GM12875 (cell line): ENCODE measurements at regions not wholly inside any gene's neighbourhood (a gene's known extent, or its start where the extent isn't known, plus 50 kb on each side); places are given as distances from the start of the nearest gene placed in this dataset.

Experiments used
- H3K4me3 ChIP-seq: one replicate; pipeline ENCODE4 v1.5.1; 2011; ENCODE audit warnings: low read depth, low read length, control low read depth
- TF ChIP-seq, protein P1 (sequence below): IDR thresholded peaks from 2 replicates; pipeline ENCODE4 v1.5.1; 2011; ENCODE audit warnings: low read depth, mild to moderate bottlenecking, control low read depth, inconsistent platforms, low read length, moderate library complexity, borderline replicate concordance; ENCODE audit not compliant: insufficient read depth

DNA sequence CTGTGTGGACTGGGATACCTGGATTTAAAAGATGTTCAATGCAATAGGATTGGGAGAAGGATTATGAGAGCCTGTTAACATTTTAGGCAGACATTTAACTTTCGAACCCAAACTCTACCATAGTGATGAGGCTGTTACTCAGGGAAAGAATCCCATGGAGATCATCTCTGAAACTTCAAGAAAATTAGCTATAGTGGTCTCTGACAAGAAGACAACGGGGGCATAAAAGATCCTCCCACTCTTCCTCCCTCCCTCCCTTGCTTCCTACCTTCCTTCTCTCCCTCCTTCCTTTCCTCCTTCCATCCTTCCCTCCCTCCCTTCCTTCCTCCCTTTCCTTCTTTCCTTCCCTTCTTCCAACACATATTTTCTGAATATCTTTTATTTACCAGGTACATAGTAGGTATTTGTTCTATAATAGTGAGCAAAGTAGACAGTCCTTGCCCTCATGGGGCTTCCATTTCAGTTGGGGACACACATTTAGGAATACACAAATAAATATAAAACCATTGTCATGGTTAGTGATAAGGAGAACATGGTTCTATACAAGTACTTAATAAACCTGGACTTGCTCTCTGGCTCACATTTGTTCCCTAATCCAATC lies 143.2 kb downstream of the ATP6V1G3 start:
- no peak overlapping the region for H3K4me3 ChIP-seq
- TF ChIP-seq, protein P1, sequence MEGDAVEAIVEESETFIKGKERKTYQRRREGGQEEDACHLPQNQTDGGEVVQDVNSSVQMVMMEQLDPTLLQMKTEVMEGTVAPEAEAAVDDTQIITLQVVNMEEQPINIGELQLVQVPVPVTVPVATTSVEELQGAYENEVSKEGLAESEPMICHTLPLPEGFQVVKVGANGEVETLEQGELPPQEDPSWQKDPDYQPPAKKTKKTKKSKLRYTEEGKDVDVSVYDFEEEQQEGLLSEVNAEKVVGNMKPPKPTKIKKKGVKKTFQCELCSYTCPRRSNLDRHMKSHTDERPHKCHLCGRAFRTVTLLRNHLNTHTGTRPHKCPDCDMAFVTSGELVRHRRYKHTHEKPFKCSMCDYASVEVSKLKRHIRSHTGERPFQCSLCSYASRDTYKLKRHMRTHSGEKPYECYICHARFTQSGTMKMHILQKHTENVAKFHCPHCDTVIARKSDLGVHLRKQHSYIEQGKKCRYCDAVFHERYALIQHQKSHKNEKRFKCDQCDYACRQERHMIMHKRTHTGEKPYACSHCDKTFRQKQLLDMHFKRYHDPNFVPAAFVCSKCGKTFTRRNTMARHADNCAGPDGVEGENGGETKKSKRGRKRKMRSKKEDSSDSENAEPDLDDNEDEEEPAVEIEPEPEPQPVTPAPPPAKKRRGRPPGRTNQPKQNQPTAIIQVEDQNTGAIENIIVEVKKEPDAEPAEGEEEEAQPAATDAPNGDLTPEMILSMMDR: no peak

DNA sequence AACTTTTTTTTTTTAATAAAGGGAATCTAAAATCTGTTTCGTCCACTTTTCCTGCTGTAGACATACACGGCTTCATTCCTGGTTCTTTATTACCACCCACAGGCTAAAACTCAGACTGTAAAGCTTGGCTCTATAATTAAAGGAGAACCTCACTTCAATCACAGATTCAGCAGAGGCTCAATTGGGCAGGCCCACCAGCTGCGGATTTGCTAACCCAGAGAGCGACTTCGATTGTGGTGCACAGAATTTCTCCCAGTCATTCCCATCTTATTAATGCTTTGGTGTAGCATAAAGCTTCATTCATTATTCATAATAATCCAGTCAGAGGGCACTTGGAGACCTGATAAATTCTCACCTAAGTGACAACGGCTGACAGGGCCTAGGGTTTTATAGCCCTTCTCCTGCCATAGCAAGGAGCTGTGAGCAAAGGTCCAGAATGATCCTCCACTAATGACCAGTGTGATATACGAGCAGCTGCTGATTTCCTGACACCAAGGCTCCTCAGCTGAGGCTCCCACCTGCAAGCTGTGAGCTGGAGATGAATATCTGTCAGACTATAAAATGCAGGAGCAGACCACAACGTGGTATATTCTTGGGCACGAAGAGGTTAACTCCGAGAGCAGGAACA lies 149.0 kb downstream of the ATP6V1G3 start:
- TF ChIP-seq, protein P1: no peak
- H3K4me3 ChIP-seq: no peak overlapping the region

DNA sequence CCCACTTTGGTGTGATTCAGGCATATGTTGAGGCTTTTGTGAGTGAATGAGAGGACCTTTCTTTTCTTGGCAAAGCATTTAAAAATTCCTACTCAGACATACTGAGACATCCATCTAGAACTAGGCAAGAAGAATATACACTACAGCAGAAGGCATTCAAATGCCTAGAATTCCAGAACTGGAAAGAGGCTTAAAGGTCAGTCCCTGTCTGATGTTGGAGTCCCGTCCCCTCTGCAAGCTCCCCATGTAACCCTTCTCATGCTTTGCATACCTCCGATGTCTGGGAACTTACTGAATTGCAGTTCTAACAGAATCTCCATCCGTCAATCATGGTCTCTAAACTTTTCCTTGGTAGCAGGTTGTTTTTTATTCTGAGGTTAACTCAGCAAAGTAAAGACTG lies 152.9 kb downstream of the ATP6V1G3 start:
- TF ChIP-seq, protein P1: no peak
- H3K4me3 ChIP-seq: no peak overlapping the region

DNA sequence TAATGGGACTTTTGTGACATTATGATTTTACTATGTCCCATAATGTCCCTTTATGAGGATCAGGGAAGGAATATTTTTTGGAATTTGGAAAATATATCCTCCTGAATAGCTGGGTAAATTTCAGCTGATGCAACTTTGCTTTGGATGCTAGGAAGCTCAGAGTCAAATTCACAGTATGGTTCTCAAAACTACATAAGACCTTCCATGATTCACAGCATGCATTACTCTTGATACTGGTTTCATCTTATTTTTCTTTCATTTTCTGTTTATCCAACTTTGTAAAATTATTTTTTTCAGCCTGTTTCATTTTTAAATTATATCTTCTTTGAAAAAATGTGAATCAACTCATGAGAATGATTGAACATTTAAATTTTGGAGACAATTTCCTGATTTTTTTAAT lies 160.2 kb downstream of the ATP6V1G3 start:
- TF ChIP-seq, protein P1: no peak
- no peak overlapping the region for H3K4me3 ChIP-seq

DNA sequence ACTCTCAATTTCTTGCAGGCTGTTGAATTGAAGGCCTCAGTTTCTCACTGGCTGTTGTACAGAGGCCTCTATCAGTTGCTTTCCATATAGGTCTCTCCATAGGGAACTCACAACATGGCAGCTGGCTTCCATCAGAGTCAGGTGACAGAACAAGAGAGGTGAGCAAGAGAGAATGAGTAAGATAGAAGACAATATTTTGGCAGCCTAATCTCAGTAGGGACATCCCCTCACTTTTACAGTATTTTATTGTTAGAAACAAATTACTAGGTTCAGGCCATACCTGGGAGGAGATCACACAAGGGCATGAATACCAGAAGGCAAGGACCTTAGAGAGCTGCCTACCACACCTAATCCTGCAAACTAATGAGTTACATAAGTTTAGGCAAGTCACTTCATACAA lies 162.8 kb downstream of the ATP6V1G3 start:
- no peak overlapping the region for H3K4me3 ChIP-seq
- TF ChIP-seq, protein P1: no peak

DNA sequence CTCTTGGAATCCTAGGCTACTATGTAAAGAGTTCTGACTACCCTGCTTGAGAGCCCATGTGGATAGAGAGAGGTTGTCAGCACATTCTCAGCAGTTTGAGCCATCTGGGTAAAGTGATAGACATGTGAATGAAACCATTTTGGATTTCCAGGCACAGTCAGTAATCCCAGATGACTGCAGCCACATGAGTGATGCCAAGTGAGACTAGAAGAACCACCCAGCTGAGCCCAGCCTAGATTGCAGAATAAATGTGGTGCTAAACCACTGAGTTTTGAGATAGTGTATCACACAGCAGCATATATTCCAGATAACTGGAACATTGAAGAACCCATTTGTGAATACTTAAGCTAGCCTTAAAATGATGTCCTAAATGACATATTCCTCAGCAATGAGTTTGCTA lies 166.2 kb downstream of the ATP6V1G3 start:
- TF ChIP-seq, protein P1: no peak
- no peak overlapping the region for H3K4me3 ChIP-seq

DNA sequence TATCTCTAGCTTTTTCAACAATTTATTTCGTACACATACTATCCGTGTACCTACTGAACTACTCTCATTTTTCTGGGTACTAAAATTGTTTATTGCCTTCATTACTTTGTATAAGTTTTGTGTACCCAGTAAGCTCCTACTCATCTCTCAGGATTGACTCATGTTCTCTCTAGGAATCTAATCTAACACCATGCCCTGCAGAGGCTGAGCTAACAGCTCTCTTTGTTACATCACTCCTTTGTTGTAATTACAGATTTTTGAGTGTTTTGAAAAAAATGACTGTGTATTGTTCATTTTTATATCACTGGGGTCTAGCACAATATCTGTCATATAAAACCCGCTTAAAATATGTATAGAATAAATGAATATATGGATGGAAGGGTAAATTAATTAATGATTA lies 167.1 kb downstream of the ATP6V1G3 start:
- TF ChIP-seq, protein P1: no peak
- H3K4me3 ChIP-seq: no peak overlapping the region
